Caco-2 (cell line): ENCODE measurements at regions not wholly inside any gene's neighbourhood (a gene's known extent, or its start where the extent isn't known, plus 50 kb on each side); places are given as distances from the start of the nearest gene placed in this dataset.

ENCODE experiments used
- BruUV-seq: library from RNA; stranded (reverse); fragments of 400-500 nt; replicated peaks from 2 replicates; lab custom pipeline; 2021; lab: Mats Ljungman, UMichigan
- CTCF ChIA-PET: fragments of 300-600 bp; sonication (Branson Sonifier 250); formaldehyde crosslinking; loops from one replicate; lab custom pipeline; 2022; ENCODE audit warnings: antibody characterized with exemption; lab: Charles Lee
- POLR2A ChIA-PET: fragments of 300-600 bp; sonication (Branson Sonifier 250); formaldehyde crosslinking; loops from one replicate; lab custom pipeline; 2022; ENCODE audit warnings: antibody characterized with exemption; lab: Charles Lee
- DNase-seq, 2 experiments: peaks; one replicate each; pipeline versions ENCODE4 v3.0.0 to v3.0.0-alpha.2; 2020 to 2022
- H3K27me3 ChIP-seq: replicated peaks from 2 replicates; pipeline ENCODE4 v1.6.0; 2011; ENCODE audit warnings: low read length; ENCODE audit not compliant: control insufficient read depth, insufficient read depth
- H3K36me3 ChIP-seq: 2 replicates; pipeline ENCODE4 v1.5.1; 2011; ENCODE audit warnings: low read length; ENCODE audit not compliant: control insufficient read depth, insufficient read depth
- H3K4me1 ChIP-seq: fragments of 250-450 bp; sonication (Bioruptor Pico); 2 replicates; pipeline ENCODE4 v1.5.1; 2020; ENCODE audit warnings: mild to moderate bottlenecking
- H3K4me3 ChIP-seq: 2 replicates; pipeline ENCODE4 v1.5.1; 2011; ENCODE audit warnings: low read depth, mild to moderate bottlenecking, control low read depth, low read length
- H3K9me3 ChIP-seq: fragments of 250-450 bp; sonication (Bioruptor Pico); 2 replicates; pipeline ENCODE4 v1.5.1; 2020; ENCODE audit warnings: mild to moderate bottlenecking, moderate library complexity
- H3K27ac Mint-ChIP-seq: one replicate; pipeline ENCODE4 v1.8.0; 2022; ENCODE audit warnings: mixed read lengths; ENCODE audit not compliant: unreplicated experiment
- H3K27me3 Mint-ChIP-seq: one replicate; pipeline ENCODE4 v1.8.0; 2022; ENCODE audit warnings: mixed read lengths; ENCODE audit not compliant: insufficient read depth, unreplicated experiment
- H3K36me3 Mint-ChIP-seq: one replicate; pipeline ENCODE4 v1.8.0; 2022; ENCODE audit warnings: mild to moderate bottlenecking, mixed read lengths; ENCODE audit not compliant: insufficient read depth, unreplicated experiment
- H3K4me1 Mint-ChIP-seq: one replicate; pipeline ENCODE4 v1.8.0; 2022; ENCODE audit warnings: low read depth, mixed read lengths; ENCODE audit not compliant: unreplicated experiment
- H3K4me3 Mint-ChIP-seq: one replicate; pipeline ENCODE4 v1.8.0; 2022; ENCODE audit warnings: mild to moderate bottlenecking, moderate library complexity, mixed read lengths; ENCODE audit not compliant: unreplicated experiment
- H3K9me3 Mint-ChIP-seq: one replicate; pipeline ENCODE4 v1.8.0; 2022; ENCODE audit warnings: mixed read lengths; ENCODE audit not compliant: unreplicated experiment
- intact Hi-C: fragments of 100-400 bp; cut with micrococcal nuclease; formaldehyde crosslinking; loops from one replicate; pipeline ENCODE4 v1.10.0; 2022; ENCODE audit not compliant: unreplicated experiment
- TF ChIP-seq, protein P1 (sequence below), 2 experiments: fragments of 200-600 bp in 1 of 2; IDR thresholded peaks; 1 replicate in 1 of 2; 2 replicates in 1 of 2; pipeline versions ENCODE4 v1.5.1 to v1.8.0; 2011 to 2022; ENCODE audit warnings: antibody characterized with exemption in 1 of 2, control low read depth in 1 of 2, inconsistent platforms in 1 of 2, low read depth in 1 of 2, low read length in 1 of 2, mild to moderate bottlenecking in 1 of 2, moderate library complexity in 1 of 2; ENCODE audit not compliant: insufficient read depth in 1 of 2, severe bottlenecking in 1 of 2, unreplicated experiment in 1 of 2

DNA sequence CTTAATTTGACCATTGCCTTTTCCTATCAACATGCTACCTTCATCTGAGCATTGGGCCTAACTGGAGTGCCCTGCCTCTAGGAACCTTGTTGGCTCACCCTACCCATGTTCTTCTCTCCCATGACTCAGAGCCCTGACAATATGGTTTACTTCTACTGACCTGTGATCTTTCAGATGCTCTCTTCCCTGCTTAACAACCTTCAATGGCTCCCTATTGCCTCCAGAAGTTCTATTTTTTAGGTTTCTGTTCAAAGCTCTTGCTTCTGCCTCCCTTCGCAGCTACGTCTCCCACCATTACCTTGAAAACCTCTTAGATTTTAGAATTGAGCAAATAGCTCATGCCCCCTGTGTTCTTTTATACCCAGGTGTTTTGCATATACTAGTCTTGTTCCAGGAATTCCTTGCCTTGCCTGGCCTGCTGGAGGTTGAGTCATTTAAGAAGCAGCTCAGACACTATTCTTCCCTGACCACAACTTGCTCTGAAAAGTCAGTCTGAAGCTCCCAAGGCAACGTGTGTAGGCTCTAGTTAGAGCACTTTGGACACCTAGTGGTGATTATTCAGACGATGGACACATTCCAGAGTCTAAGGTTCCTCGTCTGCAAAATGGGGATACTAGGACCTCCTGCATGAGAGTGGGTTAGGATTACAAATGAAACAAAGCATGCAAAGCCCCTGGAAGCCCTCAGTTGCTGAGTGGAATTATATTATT lies 64.4 kb upstream of the EMX2 start:
- H3K36me3 Mint-ChIP-seq: no peaks in the 10 kb centered on the region
- Histone ChIP-seq H3K36me3 (no peaks in the 10 kb centered on the region), H3K4me3 (no peak overlapping the region), H3K9me3 (no peaks in the 10 kb centered on the region), H3K4me1 (no peaks in the 10 kb centered on the region), H3K27me3 (no peaks in the 10 kb centered on the region)
- ChIA-PET CTCF (interaction anchor here (0.6 to 3.6 kb wide), 7 partner anchors 23 to 261 kb away, joined by 3 to 29 read pairs (median 3); no protein-coding TSS in a partner anchor), POLR2A (no interaction called here)
- intact Hi-C loops: loop anchor here (1.0 to 2.0 kb wide), 4 partner anchors 35 to 261 kb away; no protein-coding TSS in a partner anchor
- H3K4me1 Mint-ChIP-seq: peaks cover under 1% of the 10 kb centered on the region
- no TSS peak for BruUV-seq
- DNase-seq: peak in 1 of 2 experiments; percentile 29
- H3K9me3 Mint-ChIP-seq: no peaks in the 10 kb centered on the region
- H3K27ac Mint-ChIP-seq: no peak overlapping the region
- no peak overlapping the region for H3K4me3 Mint-ChIP-seq
- TF ChIP-seq, protein P1, sequence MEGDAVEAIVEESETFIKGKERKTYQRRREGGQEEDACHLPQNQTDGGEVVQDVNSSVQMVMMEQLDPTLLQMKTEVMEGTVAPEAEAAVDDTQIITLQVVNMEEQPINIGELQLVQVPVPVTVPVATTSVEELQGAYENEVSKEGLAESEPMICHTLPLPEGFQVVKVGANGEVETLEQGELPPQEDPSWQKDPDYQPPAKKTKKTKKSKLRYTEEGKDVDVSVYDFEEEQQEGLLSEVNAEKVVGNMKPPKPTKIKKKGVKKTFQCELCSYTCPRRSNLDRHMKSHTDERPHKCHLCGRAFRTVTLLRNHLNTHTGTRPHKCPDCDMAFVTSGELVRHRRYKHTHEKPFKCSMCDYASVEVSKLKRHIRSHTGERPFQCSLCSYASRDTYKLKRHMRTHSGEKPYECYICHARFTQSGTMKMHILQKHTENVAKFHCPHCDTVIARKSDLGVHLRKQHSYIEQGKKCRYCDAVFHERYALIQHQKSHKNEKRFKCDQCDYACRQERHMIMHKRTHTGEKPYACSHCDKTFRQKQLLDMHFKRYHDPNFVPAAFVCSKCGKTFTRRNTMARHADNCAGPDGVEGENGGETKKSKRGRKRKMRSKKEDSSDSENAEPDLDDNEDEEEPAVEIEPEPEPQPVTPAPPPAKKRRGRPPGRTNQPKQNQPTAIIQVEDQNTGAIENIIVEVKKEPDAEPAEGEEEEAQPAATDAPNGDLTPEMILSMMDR (IDR thresholded peaks at IDR 0.05; ENCODE audit: insufficient read depth in 1 of 2, low read depth in 1 of 2, low read length in 1 of 2, severe bottlenecking in 1 of 2, unreplicated experiment in 1 of 2): peak in 1 of 2 experiments; percentile 43
- H3K27me3 Mint-ChIP-seq: no peaks in the 10 kb centered on the region

DNA sequence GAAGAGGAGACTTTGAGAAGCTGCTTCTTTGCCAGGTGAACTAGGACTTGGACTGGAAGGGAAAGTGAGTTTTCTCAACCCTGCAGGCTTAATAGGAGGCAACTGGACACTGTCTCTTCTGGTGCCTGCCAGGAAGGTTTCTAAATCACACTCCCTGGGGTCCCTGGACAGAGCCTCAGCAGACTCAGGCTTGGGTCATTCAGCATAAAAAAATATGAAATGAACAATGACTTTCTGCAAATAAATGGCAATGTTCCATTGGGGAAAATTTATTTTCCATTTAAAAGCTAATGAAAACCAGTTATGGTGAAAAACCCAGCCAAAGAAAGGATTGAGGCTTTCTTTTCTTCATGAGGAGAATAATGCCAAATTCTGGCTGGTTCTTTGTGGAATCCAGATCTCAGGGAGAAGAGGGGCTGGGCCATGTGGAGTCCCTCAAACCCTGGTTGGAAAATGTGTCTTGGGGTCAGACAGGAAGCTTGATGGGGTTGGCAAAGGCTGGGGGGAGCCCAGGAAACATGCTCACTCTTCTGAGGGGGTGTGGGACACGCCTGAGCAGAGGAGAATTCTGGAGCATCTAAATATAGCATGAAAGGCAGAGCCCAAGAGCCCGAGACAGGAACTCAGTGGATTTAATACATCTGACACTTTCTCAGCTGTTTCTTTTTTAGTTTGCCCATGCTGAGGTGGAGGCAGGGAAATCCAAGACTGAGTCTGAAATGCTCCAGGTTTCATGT lies 65.2 kb upstream of the EMX2 start:
- intact Hi-C loops: no loop called here
- Histone ChIP-seq H3K9me3 (no peaks in the 10 kb centered on the region), H3K4me3 (no peak overlapping the region), H3K36me3 (no peaks in the 10 kb centered on the region), H3K27me3 (no peaks in the 10 kb centered on the region), H3K4me1 (no peaks in the 10 kb centered on the region)
- Mint-ChIP-seq H3K9me3 (no peaks in the 10 kb centered on the region), H3K36me3 (no peaks in the 10 kb centered on the region), H3K4me1 (no peaks in the 10 kb centered on the region), H3K27me3 (peaks cover 2% of the 10 kb centered on the region), H3K4me3 (no peak overlapping the region), H3K27ac (no peak overlapping the region)
- TF ChIP-seq, protein P1 (IDR thresholded peaks at IDR 0.05; ENCODE audit: insufficient read depth in 1 of 2, low read depth in 1 of 2, low read length in 1 of 2, severe bottlenecking in 1 of 2, unreplicated experiment in 1 of 2): no peak
- ChIA-PET POLR2A (no interaction called here), CTCF (interaction anchor here (0.6 to 3.6 kb wide), 7 partner anchors 22 to 261 kb away, joined by 3 to 29 read pairs (median 3); no protein-coding TSS in a partner anchor)
- BruUV-seq: no TSS peak
- DNase-seq: no peak

DNA sequence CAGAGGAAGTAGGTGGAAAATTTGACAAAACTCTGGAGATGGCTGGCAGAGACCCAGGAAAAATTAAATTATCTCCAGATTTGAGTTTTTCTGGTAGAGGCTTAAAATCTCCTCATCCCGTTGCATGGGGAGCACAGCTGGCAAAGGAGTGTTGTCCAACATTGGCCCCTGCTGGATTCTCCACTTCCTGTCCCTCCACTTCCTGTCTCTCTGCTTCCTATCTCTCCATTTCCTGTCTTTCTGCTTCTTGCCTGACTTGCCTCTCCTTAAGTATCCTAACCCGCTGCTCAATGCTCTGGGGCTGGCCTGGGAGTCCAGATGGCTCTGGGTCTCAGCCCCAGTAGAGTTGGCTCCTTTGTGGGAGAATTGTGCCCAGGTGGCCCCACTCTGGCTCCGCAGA lies 65.8 kb upstream of the EMX2 start:
- peaks cover under 1% of the 10 kb centered on the region for H3K4me1 Mint-ChIP-seq
- Histone ChIP-seq H3K36me3 (no peaks in the 10 kb centered on the region), H3K4me3 (no peak overlapping the region), H3K4me1 (no peaks in the 10 kb centered on the region), H3K9me3 (no peaks in the 10 kb centered on the region), H3K27me3 (no peaks in the 10 kb centered on the region; the same call in 1 of the 2 replicates)
- POLR2A ChIA-PET: no interaction called here
- TF ChIP-seq, protein P1 (IDR thresholded peaks at IDR 0.05; ENCODE audit: insufficient read depth in 1 of 2, low read depth in 1 of 2, low read length in 1 of 2, severe bottlenecking in 1 of 2, unreplicated experiment in 1 of 2): no peak
- H3K36me3 Mint-ChIP-seq: no peaks in the 10 kb centered on the region
- H3K27me3 Mint-ChIP-seq: peaks cover 5% of the 10 kb centered on the region
- no TSS peak for BruUV-seq
- no peak overlapping the region for H3K27ac Mint-ChIP-seq
- no peak for DNase-seq
- CTCF ChIA-PET: no interaction called here
- H3K4me3 Mint-ChIP-seq: no peak overlapping the region
- H3K9me3 Mint-ChIP-seq: no peaks in the 10 kb centered on the region
- intact Hi-C loops: no loop called here
